ENCODE measurements at regions not wholly inside any gene's neighbourhood (a gene's known extent, or its start where the extent isn't known, plus 50 kb on each side); places are given as distances from the start of the nearest gene placed in this dataset.

GRCh38 chr3:18007980-18008379 lies 265.5 kb upstream of the TBC1D5 start:
- TF ChIP-seq, protein P1, sequence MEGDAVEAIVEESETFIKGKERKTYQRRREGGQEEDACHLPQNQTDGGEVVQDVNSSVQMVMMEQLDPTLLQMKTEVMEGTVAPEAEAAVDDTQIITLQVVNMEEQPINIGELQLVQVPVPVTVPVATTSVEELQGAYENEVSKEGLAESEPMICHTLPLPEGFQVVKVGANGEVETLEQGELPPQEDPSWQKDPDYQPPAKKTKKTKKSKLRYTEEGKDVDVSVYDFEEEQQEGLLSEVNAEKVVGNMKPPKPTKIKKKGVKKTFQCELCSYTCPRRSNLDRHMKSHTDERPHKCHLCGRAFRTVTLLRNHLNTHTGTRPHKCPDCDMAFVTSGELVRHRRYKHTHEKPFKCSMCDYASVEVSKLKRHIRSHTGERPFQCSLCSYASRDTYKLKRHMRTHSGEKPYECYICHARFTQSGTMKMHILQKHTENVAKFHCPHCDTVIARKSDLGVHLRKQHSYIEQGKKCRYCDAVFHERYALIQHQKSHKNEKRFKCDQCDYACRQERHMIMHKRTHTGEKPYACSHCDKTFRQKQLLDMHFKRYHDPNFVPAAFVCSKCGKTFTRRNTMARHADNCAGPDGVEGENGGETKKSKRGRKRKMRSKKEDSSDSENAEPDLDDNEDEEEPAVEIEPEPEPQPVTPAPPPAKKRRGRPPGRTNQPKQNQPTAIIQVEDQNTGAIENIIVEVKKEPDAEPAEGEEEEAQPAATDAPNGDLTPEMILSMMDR (optimal IDR thresholded peaks at IDR 0.05 in 1 of 3, IDR thresholded peaks at IDR 0.05 in 1 of 3, conservative IDR thresholded peaks at IDR 0.05 in 1 of 3; ENCODE audit: extremely low read depth in 1 of 3, insufficient read depth in 2 of 3, low read length in 3 of 3): no peak
- TF ChIP-seq EZH2 (IDR thresholded peaks at IDR 0.05; ENCODE audit: low read length): no peak
